ENCODE measurements at regions not wholly inside any gene's neighbourhood (a gene's known extent, or its start where the extent isn't known, plus 50 kb on each side); places are given as distances from the start of the nearest gene placed in this dataset.

DNA sequence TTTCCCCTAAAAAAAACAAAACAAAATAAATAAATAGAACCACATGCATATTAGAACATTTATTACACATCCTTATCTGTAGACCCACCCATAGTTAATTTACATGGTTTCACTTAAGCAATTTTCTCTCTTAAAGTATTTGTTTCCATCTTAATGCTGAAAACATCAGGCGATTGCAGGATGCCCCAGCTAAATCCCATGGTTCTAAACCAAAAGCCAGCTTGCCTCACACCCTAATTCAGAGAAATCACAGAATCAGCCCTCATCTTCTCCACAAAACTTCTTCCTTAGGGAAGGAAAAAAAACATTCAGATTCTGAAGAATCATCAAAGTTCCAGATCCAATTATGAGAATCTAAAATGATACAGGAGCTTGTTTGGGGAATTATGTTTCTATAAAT, 67.6 kb upstream of the MTHFD1L start:
- TF ChIP-seq, protein P1, sequence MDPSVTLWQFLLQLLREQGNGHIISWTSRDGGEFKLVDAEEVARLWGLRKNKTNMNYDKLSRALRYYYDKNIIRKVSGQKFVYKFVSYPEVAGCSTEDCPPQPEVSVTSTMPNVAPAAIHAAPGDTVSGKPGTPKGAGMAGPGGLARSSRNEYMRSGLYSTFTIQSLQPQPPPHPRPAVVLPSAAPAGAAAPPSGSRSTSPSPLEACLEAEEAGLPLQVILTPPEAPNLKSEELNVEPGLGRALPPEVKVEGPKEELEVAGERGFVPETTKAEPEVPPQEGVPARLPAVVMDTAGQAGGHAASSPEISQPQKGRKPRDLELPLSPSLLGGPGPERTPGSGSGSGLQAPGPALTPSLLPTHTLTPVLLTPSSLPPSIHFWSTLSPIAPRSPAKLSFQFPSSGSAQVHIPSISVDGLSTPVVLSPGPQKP (CRISPR knock-in tag; IDR thresholded peaks at IDR 0.05): no peak
- no peak for TF ChIP-seq ZNF589 (CRISPR knock-in tag; IDR thresholded peaks at IDR 0.05; ENCODE audit: low read depth)
- no peak for TF ChIP-seq KDM1A (IDR thresholded peaks at IDR 0.05)
- TF ChIP-seq MAFK (IDR thresholded peaks at IDR 0.05; ENCODE audit: low read length): no peak
- TF ChIP-seq EWSR1 (IDR thresholded peaks at IDR 0.05; ENCODE audit: borderline replicate concordance, low read depth, partially characterized antibody): no peak
- TF ChIP-seq ZNF3 (CRISPR knock-in tag; IDR thresholded peaks at IDR 0.05): no peak
- TF ChIP-seq ZNF644 (tag; IDR thresholded peaks at IDR 0.05; ENCODE audit: low read depth): no peak
- TF ChIP-seq, protein P2, sequence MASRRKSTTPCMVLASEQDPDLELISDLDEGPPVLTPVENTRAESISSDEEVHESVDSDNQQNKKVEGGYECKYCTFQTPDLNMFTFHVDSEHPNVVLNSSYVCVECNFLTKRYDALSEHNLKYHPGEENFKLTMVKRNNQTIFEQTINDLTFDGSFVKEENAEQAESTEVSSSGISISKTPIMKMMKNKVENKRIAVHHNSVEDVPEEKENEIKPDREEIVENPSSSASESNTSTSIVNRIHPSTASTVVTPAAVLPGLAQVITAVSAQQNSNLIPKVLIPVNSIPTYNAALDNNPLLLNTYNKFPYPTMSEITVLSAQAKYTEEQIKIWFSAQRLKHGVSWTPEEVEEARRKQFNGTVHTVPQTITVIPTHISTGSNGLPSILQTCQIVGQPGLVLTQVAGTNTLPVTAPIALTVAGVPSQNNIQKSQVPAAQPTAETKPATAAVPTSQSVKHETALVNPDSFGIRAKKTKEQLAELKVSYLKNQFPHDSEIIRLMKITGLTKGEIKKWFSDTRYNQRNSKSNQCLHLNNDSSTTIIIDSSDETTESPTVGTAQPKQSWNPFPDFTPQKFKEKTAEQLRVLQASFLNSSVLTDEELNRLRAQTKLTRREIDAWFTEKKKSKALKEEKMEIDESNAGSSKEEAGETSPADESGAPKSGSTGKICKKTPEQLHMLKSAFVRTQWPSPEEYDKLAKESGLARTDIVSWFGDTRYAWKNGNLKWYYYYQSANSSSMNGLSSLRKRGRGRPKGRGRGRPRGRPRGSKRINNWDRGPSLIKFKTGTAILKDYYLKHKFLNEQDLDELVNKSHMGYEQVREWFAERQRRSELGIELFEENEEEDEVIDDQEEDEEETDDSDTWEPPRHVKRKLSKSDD (conservative IDR thresholded peaks at IDR 0.05; ENCODE audit: low read length): no peak
